HG03460 (cell line): ENCODE measurements at regions not wholly inside any gene's neighbourhood (a gene's known extent, or its start where the extent isn't known, plus 50 kb on each side); places are given as distances from the start of the nearest gene placed in this dataset.

Experiments used
- ATAC-seq: cut with Tn5 transposase; IDR thresholded peaks from one replicate; pipeline ENCODE4 v1.9.1; 2021; ENCODE audit not compliant: unreplicated experiment

- ATAC-seq = no peak
These were observed 171.7 kb downstream of the ATPSCKMT start for GRCh38 chr5:10077791-10078545.

- ATAC-seq = no peak
These were observed 176.1 kb downstream of the ATPSCKMT start for GRCh38 chr5:10073441-10074104.

GRCh38 chr5:10069637-10070313 is 179.9 kb downstream of the ATPSCKMT start:
- no peak for ATAC-seq

- ATAC-seq = no peak
These were observed 184.2 kb downstream of the ATPSCKMT start for GRCh38 chr5:10065428-10066000.

GRCh38 chr5:10064546-10065195 is 185.0 kb downstream of the ATPSCKMT start:
- ATAC-seq = no peak

- no peak for ATAC-seq
These were observed 185.7 kb downstream of the ATPSCKMT start for GRCh38 chr5:10063997-10064396.

- no peak for ATAC-seq
These were observed 189.7 kb downstream of the ATPSCKMT start for GRCh38 chr5:10059980-10060379.

- ATAC-seq = no peak
These were observed 190.1 kb downstream of the ATPSCKMT start for GRCh38 chr5:10059556-10059955.

- no peak for ATAC-seq
These were observed 192.3 kb downstream of the ATPSCKMT start for GRCh38 chr5:10057356-10057755.

GRCh38 chr5:10056228-10056760 is 193.4 kb downstream of the ATPSCKMT start:
- ATAC-seq = no peak

- ATAC-seq = no peak
These were observed 199.7 kb downstream of the ATPSCKMT start for GRCh38 chr5:10049858-10050455.

- ATAC-seq = no peak
These were observed 203.0 kb downstream of the ATPSCKMT start for GRCh38 chr5:10046676-10047075.

GRCh38 chr5:10045376-10045775 is 204.3 kb downstream of the ATPSCKMT start:
- no peak for ATAC-seq

GRCh38 chr5:10036136-10036815 is 213.4 kb downstream of the ATPSCKMT start:
- no peak for ATAC-seq

- no peak for ATAC-seq
These were observed 215.7 kb downstream of the ATPSCKMT start for GRCh38 chr5:10034001-10034400.

GRCh38 chr5:10031817-10032216 is 217.9 kb downstream of the ATPSCKMT start:
- ATAC-seq = no peak

GRCh38 chr5:10030219-10030831 is 219.4 kb downstream of the ATPSCKMT start:
- ATAC-seq = no peak

GRCh38 chr5:10023494-10023893 is 226.2 kb downstream of the ATPSCKMT start:
- no peak for ATAC-seq

GRCh38 chr5:10021248-10021647 is 228.4 kb downstream of the ATPSCKMT start:
- no peak for ATAC-seq
